ENCODE measurements at regions not wholly inside any gene's neighbourhood (a gene's known extent, or its start where the extent isn't known, plus 50 kb on each side); places are given as distances from the start of the nearest gene placed in this dataset.

GRCh38 chr11:20249796-20250195 is 89.5 kb upstream of the DBX1 start:
- TF ChIP-seq POLR2AphosphoS5 (IDR thresholded peaks at IDR 0.05) (no peak), POLR2A (IDR thresholded peaks at IDR 0.05) (no peak)
- TF ChIP-seq, protein P1, sequence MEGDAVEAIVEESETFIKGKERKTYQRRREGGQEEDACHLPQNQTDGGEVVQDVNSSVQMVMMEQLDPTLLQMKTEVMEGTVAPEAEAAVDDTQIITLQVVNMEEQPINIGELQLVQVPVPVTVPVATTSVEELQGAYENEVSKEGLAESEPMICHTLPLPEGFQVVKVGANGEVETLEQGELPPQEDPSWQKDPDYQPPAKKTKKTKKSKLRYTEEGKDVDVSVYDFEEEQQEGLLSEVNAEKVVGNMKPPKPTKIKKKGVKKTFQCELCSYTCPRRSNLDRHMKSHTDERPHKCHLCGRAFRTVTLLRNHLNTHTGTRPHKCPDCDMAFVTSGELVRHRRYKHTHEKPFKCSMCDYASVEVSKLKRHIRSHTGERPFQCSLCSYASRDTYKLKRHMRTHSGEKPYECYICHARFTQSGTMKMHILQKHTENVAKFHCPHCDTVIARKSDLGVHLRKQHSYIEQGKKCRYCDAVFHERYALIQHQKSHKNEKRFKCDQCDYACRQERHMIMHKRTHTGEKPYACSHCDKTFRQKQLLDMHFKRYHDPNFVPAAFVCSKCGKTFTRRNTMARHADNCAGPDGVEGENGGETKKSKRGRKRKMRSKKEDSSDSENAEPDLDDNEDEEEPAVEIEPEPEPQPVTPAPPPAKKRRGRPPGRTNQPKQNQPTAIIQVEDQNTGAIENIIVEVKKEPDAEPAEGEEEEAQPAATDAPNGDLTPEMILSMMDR (IDR thresholded peaks at IDR 0.05) = no peak
